ENCODE measurements at regions not wholly inside any gene's neighbourhood (a gene's known extent, or its start where the extent isn't known, plus 50 kb on each side); places are given as distances from the start of the nearest gene placed in this dataset.

- H3K4me1 ChIP-seq (ENCODE audit: control insufficient read depth, insufficient read depth, low read length): no peaks in the 10 kb centered on the region
- H3K23ac ChIP-seq (ENCODE audit: low read depth, low read length): no peak overlapping the region
- no peak overlapping the region for H2AK5ac ChIP-seq (ENCODE audit: low read depth, low read length)
- no peak overlapping the region for H3K27ac ChIP-seq (ENCODE audit: insufficient read depth, low read length)
- POLR2A ChIA-PET (ENCODE audit: unreplicated experiment): no interaction called here
- H3K18ac ChIP-seq (ENCODE audit: low read depth, low read length): no peak overlapping the region
- no peaks in the 10 kb centered on the region for H4K20me1 ChIP-seq (ENCODE audit: insufficient read depth, low read length)
- no peak overlapping the region for H3K14ac ChIP-seq (replicated peaks; ENCODE audit: low read depth, low read length)
- no peak overlapping the region for H3K4me2 ChIP-seq (ENCODE audit: low read depth, low read length)
- ATAC-seq (ENCODE audit: low read depth) (no peak), DNase-seq (no peak)
- no peak overlapping the region for H4K91ac ChIP-seq (ENCODE audit: insufficient read depth, low read depth, low read length)
- H3K9ac ChIP-seq (ENCODE audit: low read depth, low read length): no peak overlapping the region
- H3K36me3 ChIP-seq (ENCODE audit: control insufficient read depth, insufficient read depth, low read length): no peaks in the 10 kb centered on the region
- H2AFZ ChIP-seq (replicated peaks; ENCODE audit: low read length, poor library complexity): no peak overlapping the region
- dilution Hi-C loops (cut with HindIII; ENCODE audit: low sequenced_read_pairs, unreplicated experiment) (no loop called here), in situ Hi-C loops (cut with MboI; ENCODE audit: low sequenced_read_pairs) (no loop called here), intact Hi-C loops (cut with micrococcal nuclease) (no loop called here)
- no peaks in the 10 kb centered on the region for H3K9me3 ChIP-seq (ENCODE audit: control insufficient read depth, insufficient read depth, low read length)
- H3K56ac ChIP-seq (ENCODE audit: extremely low read depth, insufficient read depth, low read length): no peak overlapping the region
- no peak overlapping the region for H2AK9ac ChIP-seq (replicated peaks; ENCODE audit: low read depth, low read length, poor library complexity)
- peaks cover 21% of the 10 kb centered on the region for H3K27me3 ChIP-seq (ENCODE audit: control insufficient read depth, insufficient read depth, low read length)
- H4K8ac ChIP-seq (ENCODE audit: low read depth in 2 of 2, low read length in 2 of 2): no peak overlapping the region
- no peak overlapping the region for H2BK15ac ChIP-seq (ENCODE audit: low read depth, low read length)
- WGBS, 2 experiments (ENCODE audit: extremely low coverage in 2 of 2, insufficient read length in 1 of 2): no CpG with 5 or more reads among the region's 10 CpGs
- no peak overlapping the region for H3K4ac ChIP-seq (ENCODE audit: low read depth, low read length)
- H2BK5ac ChIP-seq (ENCODE audit: low read depth, low read length, poor library complexity, severe bottlenecking): no peak overlapping the region
- TF ChIP-seq ELK1 (IDR thresholded peaks at IDR 0.05; ENCODE audit: borderline replicate concordance, low read depth, low read length): no peak
- TF ChIP-seq BHLHE40 (IDR thresholded peaks at IDR 0.05; ENCODE audit: low read depth, low read length): no peak
- TF ChIP-seq MXI1 (IDR thresholded peaks at IDR 0.05; ENCODE audit: borderline replicate concordance, low read depth, low read length): no peak
- no peak for TF ChIP-seq RCOR1 (IDR thresholded peaks at IDR 0.05; ENCODE audit: insufficient replicate concordance, low read length)
- TF ChIP-seq, protein P1, sequence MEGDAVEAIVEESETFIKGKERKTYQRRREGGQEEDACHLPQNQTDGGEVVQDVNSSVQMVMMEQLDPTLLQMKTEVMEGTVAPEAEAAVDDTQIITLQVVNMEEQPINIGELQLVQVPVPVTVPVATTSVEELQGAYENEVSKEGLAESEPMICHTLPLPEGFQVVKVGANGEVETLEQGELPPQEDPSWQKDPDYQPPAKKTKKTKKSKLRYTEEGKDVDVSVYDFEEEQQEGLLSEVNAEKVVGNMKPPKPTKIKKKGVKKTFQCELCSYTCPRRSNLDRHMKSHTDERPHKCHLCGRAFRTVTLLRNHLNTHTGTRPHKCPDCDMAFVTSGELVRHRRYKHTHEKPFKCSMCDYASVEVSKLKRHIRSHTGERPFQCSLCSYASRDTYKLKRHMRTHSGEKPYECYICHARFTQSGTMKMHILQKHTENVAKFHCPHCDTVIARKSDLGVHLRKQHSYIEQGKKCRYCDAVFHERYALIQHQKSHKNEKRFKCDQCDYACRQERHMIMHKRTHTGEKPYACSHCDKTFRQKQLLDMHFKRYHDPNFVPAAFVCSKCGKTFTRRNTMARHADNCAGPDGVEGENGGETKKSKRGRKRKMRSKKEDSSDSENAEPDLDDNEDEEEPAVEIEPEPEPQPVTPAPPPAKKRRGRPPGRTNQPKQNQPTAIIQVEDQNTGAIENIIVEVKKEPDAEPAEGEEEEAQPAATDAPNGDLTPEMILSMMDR (conservative IDR thresholded peaks at IDR 0.05; ENCODE audit: low read depth, low read length): no peak
- no peak for TF ChIP-seq CEBPB (IDR thresholded peaks at IDR 0.05; ENCODE audit: low read depth, low read length)
- TF ChIP-seq POLR2A (IDR thresholded peaks at IDR 0.05; ENCODE audit: low read depth, low read length): no peak
- TF ChIP-seq RFX5 (IDR thresholded peaks at IDR 0.05; ENCODE audit: low read depth, low read length): no peak
- no peak for TF ChIP-seq MAFK (IDR thresholded peaks at IDR 0.05; ENCODE audit: low read depth, low read length)
- TF ChIP-seq NFE2L2 (IDR thresholded peaks at IDR 0.05; ENCODE audit: low read depth, low read length): no peak
- TF ChIP-seq, protein P2, sequence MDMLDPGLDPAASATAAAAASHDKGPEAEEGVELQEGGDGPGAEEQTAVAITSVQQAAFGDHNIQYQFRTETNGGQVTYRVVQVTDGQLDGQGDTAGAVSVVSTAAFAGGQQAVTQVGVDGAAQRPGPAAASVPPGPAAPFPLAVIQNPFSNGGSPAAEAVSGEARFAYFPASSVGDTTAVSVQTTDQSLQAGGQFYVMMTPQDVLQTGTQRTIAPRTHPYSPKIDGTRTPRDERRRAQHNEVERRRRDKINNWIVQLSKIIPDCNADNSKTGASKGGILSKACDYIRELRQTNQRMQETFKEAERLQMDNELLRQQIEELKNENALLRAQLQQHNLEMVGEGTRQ (IDR thresholded peaks at IDR 0.05; ENCODE audit: low read depth, low read length): no peak
- TF ChIP-seq FOS (IDR thresholded peaks at IDR 0.05; ENCODE audit: low read depth, low read length): no peak
- TF ChIP-seq MAZ (IDR thresholded peaks at IDR 0.05; ENCODE audit: borderline replicate concordance, low read depth, low read length): no peak
- no peak for TF ChIP-seq CHD1 (IDR thresholded peaks at IDR 0.05; ENCODE audit: low read depth, low read length)
- no peak for TF ChIP-seq RAD21 (IDR thresholded peaks at IDR 0.05; ENCODE audit: low read length)
- no peak for TF ChIP-seq SMC3 (IDR thresholded peaks at IDR 0.05; ENCODE audit: low read depth, low read length)
- H2BK120ac ChIP-seq (ENCODE audit: low read depth, low read length): no peak overlapping the region
- CTCF ChIA-PET: no interaction called here
- no TSS peak for BruUV-seq (replicated peaks)
- H3K79me1 ChIP-seq (ENCODE audit: low read depth in 1 of 2, low read length in 2 of 2): no peaks in the 10 kb centered on the region
- no peak overlapping the region for H3K4me3 ChIP-seq (ENCODE audit: insufficient read depth, low read depth, low read length)
- no peak overlapping the region for H4K5ac ChIP-seq (ENCODE audit: low read depth, low read length)
- no peaks in the 10 kb centered on the region for H3K9me1 ChIP-seq (ENCODE audit: insufficient read depth, low read length)
- H2BK20ac ChIP-seq (ENCODE audit: low read depth, low read length): no peak overlapping the region
These were observed 129.2 kb upstream of the UNC5B start for GRCh38 chr10:71082960-71083715.

All from IMR-90 (cell line).